Right lobe of liver (tissue), 4 donors: ENCODE measurements at regions not wholly inside any gene's neighbourhood (a gene's known extent, or its start where the extent isn't known, plus 50 kb on each side); places are given as distances from the start of the nearest gene placed in this dataset.

Experiments used
- POLR2A ChIP-seq: fragments of 450-650 bp; IDR thresholded peaks from one replicate; pipeline ENCODE4 v1.6.1; 2017; ENCODE audit warnings: antibody characterized with exemption, mild to moderate bottlenecking
- TF ChIP-seq, protein P1 (sequence below), 4 donors: fragments of 200-600 bp in 3 of 4; fragments of 450-650 bp in 1 of 4; IDR thresholded peaks; one replicate each; pipeline versions ENCODE4 v1.5.1 to v1.8.0; 2016 to 2022; ENCODE audit warnings: antibody characterized with exemption in 4 of 4, mild to moderate bottlenecking in 2 of 4
- donor health status: DM: no; HTN: no; CAD: no.
- donor health status: DM: no; HTN: no; CAD: no.
- donor health status: DM: no; HTN: yes; CAD: no.

DNA sequence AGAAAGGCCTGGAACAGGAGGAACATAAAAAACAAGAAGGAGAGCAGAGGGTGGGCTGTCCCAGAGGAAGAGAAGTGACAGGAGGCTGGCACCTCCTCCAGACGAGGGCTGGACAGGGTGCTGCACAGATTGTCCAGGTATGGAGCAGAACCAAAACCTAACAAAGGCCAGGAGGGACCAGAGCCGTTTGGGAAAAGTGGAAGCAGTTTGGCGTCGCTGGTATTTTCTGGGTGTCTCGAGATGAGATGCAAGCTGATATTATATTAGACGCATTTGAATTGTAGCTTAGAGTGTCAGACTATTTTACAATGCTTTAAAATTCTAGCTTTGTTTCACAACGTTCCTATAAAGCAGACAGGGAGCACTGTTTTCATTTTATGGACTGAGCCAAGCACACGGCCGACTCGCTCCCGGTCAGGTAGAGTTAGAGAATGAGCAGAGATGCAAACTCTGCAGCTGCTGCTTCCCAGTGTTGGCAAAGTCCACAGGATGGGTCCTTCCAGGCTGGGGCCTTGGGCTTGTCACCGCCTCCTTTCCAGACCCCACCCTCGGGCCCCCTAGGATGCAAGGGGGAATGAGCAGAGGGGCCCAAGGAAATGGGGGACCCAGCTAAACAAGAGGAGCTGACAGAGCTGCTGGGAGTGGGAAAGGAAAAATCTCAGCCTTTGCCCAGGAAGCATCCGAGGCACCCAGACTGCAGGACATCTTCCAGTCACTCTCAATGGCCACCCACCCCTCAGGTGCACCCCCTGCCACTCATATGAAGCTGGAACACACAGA is 60.8 kb upstream of the TMPRSS2 start:
- TF ChIP-seq, protein P1, sequence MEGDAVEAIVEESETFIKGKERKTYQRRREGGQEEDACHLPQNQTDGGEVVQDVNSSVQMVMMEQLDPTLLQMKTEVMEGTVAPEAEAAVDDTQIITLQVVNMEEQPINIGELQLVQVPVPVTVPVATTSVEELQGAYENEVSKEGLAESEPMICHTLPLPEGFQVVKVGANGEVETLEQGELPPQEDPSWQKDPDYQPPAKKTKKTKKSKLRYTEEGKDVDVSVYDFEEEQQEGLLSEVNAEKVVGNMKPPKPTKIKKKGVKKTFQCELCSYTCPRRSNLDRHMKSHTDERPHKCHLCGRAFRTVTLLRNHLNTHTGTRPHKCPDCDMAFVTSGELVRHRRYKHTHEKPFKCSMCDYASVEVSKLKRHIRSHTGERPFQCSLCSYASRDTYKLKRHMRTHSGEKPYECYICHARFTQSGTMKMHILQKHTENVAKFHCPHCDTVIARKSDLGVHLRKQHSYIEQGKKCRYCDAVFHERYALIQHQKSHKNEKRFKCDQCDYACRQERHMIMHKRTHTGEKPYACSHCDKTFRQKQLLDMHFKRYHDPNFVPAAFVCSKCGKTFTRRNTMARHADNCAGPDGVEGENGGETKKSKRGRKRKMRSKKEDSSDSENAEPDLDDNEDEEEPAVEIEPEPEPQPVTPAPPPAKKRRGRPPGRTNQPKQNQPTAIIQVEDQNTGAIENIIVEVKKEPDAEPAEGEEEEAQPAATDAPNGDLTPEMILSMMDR (IDR thresholded peaks at IDR 0.05): no peak
- TF ChIP-seq POLR2A: no peak
